ENCODE measurements at regions not wholly inside any gene's neighbourhood (a gene's known extent, or its start where the extent isn't known, plus 50 kb on each side); places are given as distances from the start of the nearest gene placed in this dataset.

DNA sequence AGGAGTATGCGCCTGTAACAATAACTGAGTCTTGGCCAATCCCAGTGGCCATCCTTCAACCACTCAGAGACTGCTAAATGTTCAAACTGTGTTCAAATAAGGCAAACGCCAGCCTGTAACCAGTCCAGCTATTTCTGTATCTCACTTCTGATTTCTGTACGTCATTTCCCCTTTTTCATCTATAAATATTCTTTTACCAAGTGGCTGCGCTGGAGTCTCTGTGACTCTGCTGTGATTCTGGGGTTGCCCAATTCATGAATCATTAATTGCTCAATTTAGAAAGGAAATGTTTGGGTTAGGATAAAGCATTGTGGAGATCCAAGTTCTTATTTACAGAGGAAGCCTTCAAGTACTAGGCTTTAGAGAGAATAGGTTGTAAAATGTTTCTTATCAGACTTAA lies 89.8 kb upstream of the UST start:
- 84 to 92% methylated on average over 4 of the region's 4 CpGs for WGBS, 2 donors
- Histone ChIP-seq H3K27me3 (no peaks in the 10 kb centered on the region), H3K4me1 (peaks cover under 1 to 6% of the 10 kb centered on the region in 2 donors), H3K9me3 (no peaks in the 10 kb centered on the region), H3K36me3 (no peaks in the 10 kb centered on the region), H3K4me3 (replicated peaks in 1 of 3) (no peak overlapping the region), H3K27ac (peak overlapping the region in 1 of 3 donors; percentile 1)
- no peak for TF ChIP-seq POLR2A (IDR thresholded peaks at IDR 0.05)
- no peak for TF ChIP-seq CTCF (IDR thresholded peaks at IDR 0.05)
- intact Hi-C loops (cut with DNase I): no loop called here
- no peak for DNase-seq

- 93 to 94% methylated on average over 2 of the region's 2 CpGs for WGBS, 2 donors
- intact Hi-C loops (cut with DNase I): no loop called here
Observed at GRCh38 chr6:148658681-148659430, 88.0 kb upstream of the UST start.

DNA sequence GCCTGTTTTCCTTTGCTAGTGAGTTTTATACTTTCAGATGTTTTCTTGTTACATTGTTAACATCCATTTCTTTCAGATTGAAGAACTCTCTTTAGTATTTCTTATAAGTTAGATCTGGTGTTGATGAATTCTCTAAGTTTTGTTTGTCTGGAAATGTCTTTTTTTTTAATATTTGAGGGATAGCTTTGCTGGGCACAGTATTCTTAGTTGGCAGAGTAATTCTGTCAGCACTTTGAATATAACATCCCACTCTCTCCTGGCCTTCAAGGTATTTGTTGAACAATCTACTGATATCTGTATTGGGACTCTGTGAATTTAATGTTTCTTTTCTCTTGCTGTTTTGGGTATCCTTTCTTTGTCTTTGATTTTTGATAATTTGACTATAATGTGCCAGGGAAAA lies 79.4 kb upstream of the UST start:
- H3K36me3 ChIP-seq: no peaks in the 10 kb centered on the region
- no peaks in the 10 kb centered on the region for H3K9me3 ChIP-seq
- no peak overlapping the region for H3K27ac ChIP-seq
- intact Hi-C loops (cut with DNase I): no loop called here
- no peaks in the 10 kb centered on the region for H3K4me1 ChIP-seq
- DNase-seq: no peak
- no peaks in the 10 kb centered on the region for H3K27me3 ChIP-seq
- H3K4me3 ChIP-seq (replicated peaks in 1 of 3): no peak overlapping the region
- TF ChIP-seq CTCF (IDR thresholded peaks at IDR 0.05) (no peak), POLR2A (IDR thresholded peaks at IDR 0.05) (no peak)

More at GRCh38 chr6:148658681-148659430, 88.0 kb upstream of the UST start:
- Histone ChIP-seq H3K27me3 (no peaks in the 10 kb centered on the region), H3K9me3 (no peaks in the 10 kb centered on the region), H3K4me1 (no peaks in the 10 kb centered on the region), H3K36me3 (no peaks in the 10 kb centered on the region), H3K4me3 (replicated peaks in 1 of 3) (no peak overlapping the region), H3K27ac (no peak overlapping the region)
- TF ChIP-seq CTCF (IDR thresholded peaks at IDR 0.05): no peak
- TF ChIP-seq POLR2A (IDR thresholded peaks at IDR 0.05): no peak
- DNase-seq: no peak

GRCh38 chr6:148671085-148671484 lies 75.7 kb upstream of the UST start:
- 72 to 91% methylated on average over 5 to 8 of the region's 8 CpGs for WGBS, 2 donors
- TF ChIP-seq CTCF (IDR thresholded peaks at IDR 0.05): no peak
- TF ChIP-seq POLR2A (IDR thresholded peaks at IDR 0.05): no peak
- Histone ChIP-seq H3K9me3 (no peaks in the 10 kb centered on the region), H3K4me1 (no peaks in the 10 kb centered on the region), H3K27me3 (no peaks in the 10 kb centered on the region), H3K36me3 (no peaks in the 10 kb centered on the region), H3K27ac (no peak overlapping the region), H3K4me3 (replicated peaks in 1 of 3) (no peak overlapping the region)
- intact Hi-C loops (cut with DNase I): no loop called here
- no peak for DNase-seq

GRCh38 chr6:148671952-148672351 lies 74.9 kb upstream of the UST start:
- Histone ChIP-seq H3K4me3 (replicated peaks in 1 of 3) (no peak overlapping the region), H3K36me3 (no peaks in the 10 kb centered on the region), H3K27me3 (no peaks in the 10 kb centered on the region), H3K9me3 (no peaks in the 10 kb centered on the region), H3K4me1 (no peaks in the 10 kb centered on the region), H3K27ac (no peak overlapping the region)
- TF ChIP-seq CTCF (IDR thresholded peaks at IDR 0.05): no peak
- no peak for TF ChIP-seq POLR2A (IDR thresholded peaks at IDR 0.05)
- DNase-seq: no peak
- intact Hi-C loops (cut with DNase I): no loop called here

Measured in thyroid gland (tissue), 4 donors.